K562 (cell line): ENCODE measurements at regions not wholly inside any gene's neighbourhood (a gene's known extent, or its start where the extent isn't known, plus 50 kb on each side); places are given as distances from the start of the nearest gene placed in this dataset.
A peak's percentile ranks its signal among the peaks of the same experiment; 100 is the strongest.

Experiments
- CREB1 ChIP-seq, 2 experiments: sonication (generic) in 1 of 2; formaldehyde crosslinking in 1 of 2; IDR thresholded peaks; 2 replicates each; pipeline versions ENCODE4 v1.6.1 to v1.8.0; 2012 to 2022; ENCODE audit warnings: inconsistent platforms in 1 of 2, mild to moderate bottlenecking in 1 of 2, missing genetic modification reagents in 1 of 2, moderate library complexity in 1 of 2
- EP300 ChIP-seq: IDR thresholded peaks from 2 replicates; pipeline ENCODE4 v1.6.1; 2012; ENCODE audit warnings: low read length, improper control_type of control experiment
- HDAC1 ChIP-seq, 2 experiments: fragments of 450-650 bp; IDR thresholded peaks; 2 replicates each; pipeline ENCODE4 v1.6.1; 2016 to 2017; ENCODE audit warnings: inconsistent platforms in 1 of 2, mild to moderate bottlenecking in 1 of 2, moderate library complexity in 1 of 2
- NCOR1 ChIP-seq: fragments of 450-650 bp; IDR thresholded peaks from 2 replicates; pipeline ENCODE4 v1.6.1; 2016; ENCODE audit warnings: mild to moderate bottlenecking, moderate library complexity
- NFATC3 ChIP-seq: fragments of 450-650 bp; IDR thresholded peaks from 2 replicates; pipeline ENCODE4 v1.6.1; 2017; ENCODE audit warnings: mild to moderate bottlenecking
- SMARCE1 ChIP-seq: fragments of 450-650 bp; IDR thresholded peaks from 2 replicates; pipeline ENCODE4 v1.7.1; 2016; ENCODE audit warnings: mild to moderate bottlenecking
- TAF9B ChIP-seq: fragments of 450-650 bp; IDR thresholded peaks from 2 replicates; pipeline ENCODE4 v1.6.1; 2018; ENCODE audit warnings: mild to moderate bottlenecking; ENCODE audit not compliant: partially characterized antibody
- TCF7 ChIP-seq: sonication (generic); IDR thresholded peaks from 2 replicates; pipeline ENCODE4 v1.6.1; 2016; ENCODE audit warnings: antibody characterized with exemption, borderline replicate concordance
- TFAP4 ChIP-seq: sonication (generic); formaldehyde crosslinking; IDR thresholded peaks from 2 replicates; pipeline ENCODE4 v1.8.0; 2022; ENCODE audit warnings: missing genetic modification reagents, mild to moderate bottlenecking, moderate library complexity, borderline replicate concordance
- USF2 ChIP-seq: sonication (generic); formaldehyde crosslinking; IDR thresholded peaks from 2 replicates; pipeline ENCODE4 v1.5.0; 2020; ENCODE audit warnings: missing genetic modification reagents
- ZBTB43 ChIP-seq: sonication (generic); formaldehyde crosslinking; IDR thresholded peaks from 2 replicates; pipeline ENCODE4 v1.8.0; 2023; ENCODE audit warnings: mild to moderate bottlenecking, missing genetic modification reagents
- ZC3H11A ChIP-seq: IDR thresholded peaks from 2 replicates; pipeline ENCODE4 v1.6.1; 2012; ENCODE audit warnings: low read depth, low read length, improper control_type of control experiment
- ZNF263 ChIP-seq: sonication (generic); formaldehyde crosslinking; IDR thresholded peaks from 2 replicates; pipeline ENCODE4 v1.8.0; 2022; ENCODE audit warnings: mild to moderate bottlenecking, missing genetic modification reagents, borderline replicate concordance
- ZNF408 ChIP-seq: fragments of 250-450 bp; sonication (Bioruptor Pico); IDR thresholded peaks from 2 replicates; pipeline ENCODE4 v1.4.0; 2020; ENCODE audit warnings: low read depth, mild to moderate bottlenecking, moderate library complexity
- ZNF707 ChIP-seq: fragments of 250-450 bp; sonication (Bioruptor Pico); conservative IDR thresholded peaks from 2 replicates; pipeline ENCODE4 v1.8.0; 2022; ENCODE audit warnings: inconsistent platforms, mild to moderate bottlenecking, moderate library complexity
- TF ChIP-seq, protein P1 (sequence below): fragments of 450-650 bp; IDR thresholded peaks from 2 replicates; pipeline ENCODE4 v1.6.1; 2016; ENCODE audit warnings: low read depth
- TF ChIP-seq, protein P2 (sequence below): fragments of 450-650 bp; formaldehyde crosslinking; IDR thresholded peaks from 2 replicates; pipeline ENCODE4 v1.4.0; 2022; ENCODE audit warnings: missing genetic modification characterization

- TF ChIP-seq, protein P1, sequence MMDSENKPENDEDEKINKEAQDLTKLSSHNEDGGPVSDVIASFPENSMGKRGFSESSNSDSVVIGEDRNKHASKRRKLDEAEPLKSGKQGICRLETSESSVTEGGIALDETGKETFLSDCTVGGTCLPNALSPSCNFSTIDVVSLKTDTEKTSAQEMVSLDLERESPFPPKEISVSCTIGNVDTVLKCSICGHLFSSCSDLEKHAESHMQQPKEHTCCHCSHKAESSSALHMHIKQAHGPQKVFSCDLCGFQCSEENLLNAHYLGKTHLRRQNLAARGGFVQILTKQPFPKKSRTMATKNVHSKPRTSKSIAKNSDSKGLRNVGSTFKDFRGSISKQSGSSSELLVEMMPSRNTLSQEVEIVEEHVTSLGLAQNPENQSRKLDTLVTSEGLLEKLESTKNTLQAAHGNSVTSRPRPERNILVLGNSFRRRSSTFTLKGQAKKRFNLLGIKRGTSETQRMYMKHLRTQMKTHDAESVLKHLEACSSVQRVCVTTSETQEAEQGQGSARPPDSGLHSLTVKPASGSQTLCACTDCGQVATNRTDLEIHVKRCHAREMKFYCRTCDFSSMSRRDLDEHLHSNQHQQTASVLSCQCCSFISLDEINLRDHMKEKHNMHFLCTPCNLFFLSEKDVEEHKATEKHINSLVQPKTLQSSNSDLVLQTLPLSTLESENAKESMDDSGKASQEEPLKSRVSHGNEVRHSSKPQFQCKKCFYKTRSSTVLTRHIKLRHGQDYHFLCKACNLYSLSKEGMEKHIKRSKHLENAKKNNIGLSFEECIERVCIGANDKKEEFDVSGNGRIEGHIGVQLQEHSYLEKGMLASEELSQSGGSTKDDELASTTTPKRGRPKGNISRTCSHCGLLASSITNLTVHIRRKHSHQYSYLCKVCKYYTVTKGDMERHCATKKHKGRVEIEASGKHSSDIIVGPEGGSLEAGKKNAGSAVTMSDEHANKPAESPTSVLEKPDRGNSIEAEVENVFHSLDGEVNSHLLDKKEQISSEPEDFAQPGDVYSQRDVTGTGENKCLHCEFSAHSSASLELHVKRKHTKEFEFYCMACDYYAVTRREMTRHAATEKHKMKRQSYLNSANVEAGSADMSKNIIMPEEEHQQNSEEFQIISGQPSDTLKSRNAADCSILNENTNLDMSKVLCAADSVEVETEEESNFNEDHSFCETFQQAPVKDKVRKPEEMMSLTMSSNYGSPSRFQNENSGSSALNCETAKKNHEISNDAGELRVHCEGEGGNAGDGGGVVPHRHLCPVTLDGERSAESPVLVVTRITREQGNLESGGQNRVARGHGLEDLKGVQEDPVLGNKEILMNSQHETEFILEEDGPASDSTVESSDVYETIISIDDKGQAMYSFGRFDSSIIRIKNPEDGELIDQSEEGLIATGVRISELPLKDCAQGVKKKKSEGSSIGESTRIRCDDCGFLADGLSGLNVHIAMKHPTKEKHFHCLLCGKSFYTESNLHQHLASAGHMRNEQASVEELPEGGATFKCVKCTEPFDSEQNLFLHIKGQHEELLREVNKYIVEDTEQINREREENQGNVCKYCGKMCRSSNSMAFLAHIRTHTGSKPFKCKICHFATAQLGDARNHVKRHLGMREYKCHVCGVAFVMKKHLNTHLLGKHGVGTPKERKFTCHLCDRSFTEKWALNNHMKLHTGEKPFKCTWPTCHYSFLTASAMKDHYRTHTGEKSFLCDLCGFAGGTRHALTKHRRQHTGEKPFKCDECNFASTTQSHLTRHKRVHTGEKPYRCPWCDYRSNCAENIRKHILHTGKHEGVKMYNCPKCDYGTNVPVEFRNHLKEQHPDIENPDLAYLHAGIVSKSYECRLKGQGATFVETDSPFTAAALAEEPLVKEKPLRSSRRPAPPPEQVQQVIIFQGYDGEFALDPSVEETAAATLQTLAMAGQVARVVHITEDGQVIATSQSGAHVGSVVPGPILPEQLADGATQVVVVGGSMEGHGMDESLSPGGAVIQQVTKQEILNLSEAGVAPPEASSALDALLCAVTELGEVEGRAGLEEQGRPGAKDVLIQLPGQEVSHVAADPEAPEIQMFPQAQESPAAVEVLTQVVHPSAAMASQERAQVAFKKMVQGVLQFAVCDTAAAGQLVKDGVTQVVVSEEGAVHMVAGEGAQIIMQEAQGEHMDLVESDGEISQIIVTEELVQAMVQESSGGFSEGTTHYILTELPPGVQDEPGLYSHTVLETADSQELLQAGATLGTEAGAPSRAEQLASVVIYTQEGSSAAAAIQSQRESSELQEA, result no peak
- TF ChIP-seq TAF9B (no peak), EP300 (no peak), ZNF263 (CRISPR knock-in tag) (no peak), HDAC1 (IDR thresholded peaks at IDR 0.05) (0 out of 4 replicates have a peak, but pooled peaks of 1 of the 2 experiments have one; percentile 17), ZBTB43 (CRISPR knock-in tag) (no peak), ZNF707 (CRISPR knock-in tag) (no peak), CREB1 (IDR thresholded peaks at IDR 0.05) (no peak), CREB1 (CRISPR knock-in tag; IDR thresholded peaks at IDR 0.05) (no peak), SMARCE1 (peak; percentile 75), ZNF408 (no peak), NCOR1 (peak; percentile 79), NFATC3 (no peak), USF2 (no peak), TCF7 (no peak), ZC3H11A (no peak), TFAP4 (CRISPR knock-in tag) (no peak)
- TF ChIP-seq, protein P2, sequence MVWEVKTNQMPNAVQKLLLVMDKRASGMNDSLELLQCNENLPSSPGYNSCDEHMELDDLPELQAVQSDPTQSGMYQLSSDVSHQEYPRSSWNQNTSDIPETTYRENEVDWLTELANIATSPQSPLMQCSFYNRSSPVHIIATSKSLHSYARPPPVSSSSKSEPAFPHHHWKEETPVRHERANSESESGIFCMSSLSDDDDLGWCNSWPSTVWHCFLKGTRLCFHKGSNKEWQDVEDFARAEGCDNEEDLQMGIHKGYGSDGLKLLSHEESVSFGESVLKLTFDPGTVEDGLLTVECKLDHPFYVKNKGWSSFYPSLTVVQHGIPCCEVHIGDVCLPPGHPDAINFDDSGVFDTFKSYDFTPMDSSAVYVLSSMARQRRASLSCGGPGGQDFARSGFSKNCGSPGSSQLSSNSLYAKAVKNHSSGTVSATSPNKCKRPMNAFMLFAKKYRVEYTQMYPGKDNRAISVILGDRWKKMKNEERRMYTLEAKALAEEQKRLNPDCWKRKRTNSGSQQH (CRISPR knock-in tag), result no peak
These were observed 119.1 kb downstream of the PCDH10 start (continued) for GRCh38 chr4:133268205-133268604.
